SJCRH30 (cell line): ENCODE measurements at regions not wholly inside any gene's neighbourhood (a gene's known extent, or its start where the extent isn't known, plus 50 kb on each side); places are given as distances from the start of the nearest gene placed in this dataset.
"Not testable (repeated sequence)": the region's sequence is repeated elsewhere in the genome, so short reads cannot be mapped to it uniquely, and the experiment has no call there.

Experiments
- DNase-seq, 2 experiments: peaks; one replicate each; pipeline ENCODE4 v3.0.0-alpha.2; 2015 to 2020
- H3K27ac ChIP-seq: fragments of 250-450 bp; sonication (Bioruptor Pico); 2 replicates; pipeline ENCODE4 v1.5.1; 2020; ENCODE audit warnings: mild to moderate bottlenecking, moderate library complexity
- H3K27me3 ChIP-seq: fragments of 250-450 bp; sonication (Bioruptor Pico); 2 replicates; pipeline ENCODE4 v1.5.1; 2020; ENCODE audit warnings: mild to moderate bottlenecking, moderate library complexity
- H3K36me3 ChIP-seq: fragments of 250-450 bp; sonication (Bioruptor Pico); 2 replicates; pipeline ENCODE4 v1.5.1; 2020; ENCODE audit warnings: mild to moderate bottlenecking, moderate library complexity
- H3K4me1 ChIP-seq: fragments of 250-450 bp; sonication (Bioruptor Pico); 2 replicates; pipeline ENCODE4 v1.5.1; 2020; ENCODE audit warnings: mild to moderate bottlenecking, moderate library complexity
- H3K4me3 ChIP-seq: fragments of 250-450 bp; sonication (Bioruptor Pico); 2 replicates; pipeline ENCODE4 v1.5.1; 2020; ENCODE audit warnings: mild to moderate bottlenecking, moderate library complexity
- H3K9me3 ChIP-seq: fragments of 250-450 bp; sonication (Bioruptor Pico); replicated peaks from 2 replicates; pipeline ENCODE4 v1.5.1; 2020; ENCODE audit warnings: mild to moderate bottlenecking, moderate library complexity

GRCh38 chr5:43852279-43852678 lies 249.3 kb downstream of the NNT start:
- Histone ChIP-seq H3K27me3 (no peaks in the 10 kb centered on the region), H3K4me3 (no peak overlapping the region), H3K9me3 (no peaks in the 10 kb centered on the region), H3K27ac (no peak overlapping the region), H3K36me3 (no peaks in the 10 kb centered on the region), H3K4me1 (no peaks in the 10 kb centered on the region)
- no peak for DNase-seq

- Histone ChIP-seq H3K27me3 (no peaks in the 10 kb centered on the region), H3K9me3 (no peaks in the 10 kb centered on the region), H3K4me1 (no peaks in the 10 kb centered on the region), H3K4me3 (no peak overlapping the region), H3K36me3 (no peaks in the 10 kb centered on the region), H3K27ac (no peak overlapping the region)
- DNase-seq, result peak in 1 of 2 experiments; percentile 9
These were observed 248.8 kb downstream of the NNT start for GRCh38 chr5:43851741-43852140.

- H3K4me1 ChIP-seq, result no peaks in the 10 kb centered on the region
- no peak overlapping the region for H3K4me3 ChIP-seq
- no peak overlapping the region for H3K27ac ChIP-seq
- DNase-seq, result no peak
- H3K36me3 ChIP-seq, result no peaks in the 10 kb centered on the region
- H3K27me3 ChIP-seq, result no peaks in the 10 kb centered on the region
- H3K9me3 ChIP-seq, result no peaks in the 10 kb centered on the region
These were observed 237.6 kb downstream of the NNT start for GRCh38 chr5:43840424-43841125.

- no peak overlapping the region for H3K27ac ChIP-seq
- DNase-seq, result no peak
- no peaks in the 10 kb centered on the region for H3K27me3 ChIP-seq
- H3K4me1 ChIP-seq, result no peaks in the 10 kb centered on the region
- no peaks in the 10 kb centered on the region for H3K9me3 ChIP-seq
- H3K36me3 ChIP-seq, result no peaks in the 10 kb centered on the region
- no peak overlapping the region for H3K4me3 ChIP-seq
These were observed 236.2 kb downstream of the NNT start for GRCh38 chr5:43839218-43839617.

- Histone ChIP-seq H3K36me3 (no peaks in the 10 kb centered on the region), H3K27ac (no peak overlapping the region), H3K9me3 (no peaks in the 10 kb centered on the region), H3K4me1 (no peaks in the 10 kb centered on the region), H3K27me3 (no peaks in the 10 kb centered on the region), H3K4me3 (no peak overlapping the region)
- no peak for DNase-seq
These were observed 235.0 kb downstream of the NNT start for GRCh38 chr5:43837996-43838395.

- Histone ChIP-seq H3K36me3 (no peaks in the 10 kb centered on the region), H3K27me3 (no peaks in the 10 kb centered on the region), H3K4me1 (no peaks in the 10 kb centered on the region), H3K9me3 (no peaks in the 10 kb centered on the region), H3K4me3 (no peak overlapping the region), H3K27ac (no peak overlapping the region)
- no peak for DNase-seq
These were observed 234.1 kb downstream of the NNT start for GRCh38 chr5:43837091-43837490.

GRCh38 chr5:43833961-43834360 lies 231.0 kb downstream of the NNT start:
- H3K9me3 ChIP-seq, result no peaks in the 10 kb centered on the region
- no peak for DNase-seq
- no peak overlapping the region for H3K4me3 ChIP-seq
- H3K4me1 ChIP-seq, result no peaks in the 10 kb centered on the region
- no peaks in the 10 kb centered on the region for H3K36me3 ChIP-seq
- H3K27me3 ChIP-seq, result no peaks in the 10 kb centered on the region
- no peak overlapping the region for H3K27ac ChIP-seq

- DNase-seq, H3K36me3 ChIP-seq, H3K27ac ChIP-seq: not testable (repeated sequence)
These were observed 221.5 kb downstream of the NNT start for GRCh38 chr5:43824325-43824964.

GRCh38 chr5:43818394-43818793 lies 215.4 kb downstream of the NNT start:
- H3K27me3 ChIP-seq, H3K4me1 ChIP-seq, DNase-seq, H3K27ac ChIP-seq, H3K36me3 ChIP-seq, H3K4me3 ChIP-seq, H3K9me3 ChIP-seq: not testable (repeated sequence)

More at GRCh38 chr5:43824325-43824964, 221.5 kb downstream of the NNT start:
- not testable (repeated sequence) for H3K9me3 ChIP-seq, H3K4me3 ChIP-seq, H3K4me1 ChIP-seq, H3K27me3 ChIP-seq

GRCh38 chr5:43815497-43815896 lies 212.5 kb downstream of the NNT start:
- H3K9me3 ChIP-seq, result peaks cover 10% of the 10 kb centered on the region; the same call in 1 of the 2 replicates
- H3K36me3 ChIP-seq, result no peaks in the 10 kb centered on the region
- no peak overlapping the region for H3K4me3 ChIP-seq
- no peaks in the 10 kb centered on the region for H3K27me3 ChIP-seq
- no peaks in the 10 kb centered on the region for H3K4me1 ChIP-seq
- no peak overlapping the region for H3K27ac ChIP-seq
- no peak for DNase-seq

GRCh38 chr5:43804723-43805122 lies 201.7 kb downstream of the NNT start:
- DNase-seq, result no peak
- H3K4me3 ChIP-seq, result no peak overlapping the region
- H3K9me3 ChIP-seq, result 0 out of 2 replicates have a peak, but pooled peaks cover 5% of the 10 kb centered on the region
- no peaks in the 10 kb centered on the region for H3K36me3 ChIP-seq
- no peaks in the 10 kb centered on the region for H3K27me3 ChIP-seq
- H3K27ac ChIP-seq, result no peak overlapping the region
- H3K4me1 ChIP-seq, result no peaks in the 10 kb centered on the region

- no peak for DNase-seq
- Histone ChIP-seq H3K4me1 (no peaks in the 10 kb centered on the region), H3K27me3 (no peaks in the 10 kb centered on the region), H3K36me3 (no peaks in the 10 kb centered on the region), H3K4me3 (no peak overlapping the region), H3K27ac (no peak overlapping the region), H3K9me3 (0 out of 2 replicates have a peak, but pooled peaks cover 5% of the 10 kb centered on the region)
These were observed 201.1 kb downstream of the NNT start for GRCh38 chr5:43804041-43804440.

GRCh38 chr5:43802651-43803050 lies 199.7 kb downstream of the NNT start:
- DNase-seq, result no peak
- no peaks in the 10 kb centered on the region for H3K9me3 ChIP-seq
- no peaks in the 10 kb centered on the region for H3K4me1 ChIP-seq
- no peak overlapping the region for H3K4me3 ChIP-seq
- H3K36me3 ChIP-seq, result no peaks in the 10 kb centered on the region
- H3K27me3 ChIP-seq, result no peaks in the 10 kb centered on the region
- H3K27ac ChIP-seq, result no peak overlapping the region

- no peak overlapping the region for H3K4me3 ChIP-seq
- no peak for DNase-seq
These were observed 199.1 kb downstream of the NNT start for GRCh38 chr5:43802119-43802518.

GRCh38 chr5:43798740-43799139 lies 195.8 kb downstream of the NNT start:
- DNase-seq, result no peak
- Histone ChIP-seq H3K36me3 (no peaks in the 10 kb centered on the region), H3K4me1 (no peaks in the 10 kb centered on the region), H3K27me3 (no peaks in the 10 kb centered on the region), H3K27ac (no peak overlapping the region), H3K4me3 (no peak overlapping the region), H3K9me3 (peaks cover 6% of the 10 kb centered on the region; the same call in 1 of the 2 replicates)

More at GRCh38 chr5:43802119-43802518, 199.1 kb downstream of the NNT start:
- Histone ChIP-seq H3K9me3 (0 out of 2 replicates have a peak, but pooled peaks cover 1% of the 10 kb centered on the region), H3K4me1 (no peaks in the 10 kb centered on the region), H3K27me3 (no peaks in the 10 kb centered on the region), H3K36me3 (no peaks in the 10 kb centered on the region), H3K27ac (no peak overlapping the region)

GRCh38 chr5:43791880-43792279 lies 188.9 kb downstream of the NNT start:
- H3K27ac ChIP-seq, H3K4me1 ChIP-seq, DNase-seq, H3K36me3 ChIP-seq, H3K4me3 ChIP-seq, H3K27me3 ChIP-seq, H3K9me3 ChIP-seq: not testable (repeated sequence)
